SH-SY5Y (cell line): ENCODE measurements at regions not wholly inside any gene's neighbourhood (a gene's known extent, or its start where the extent isn't known, plus 50 kb on each side); places are given as distances from the start of the nearest gene placed in this dataset.

ENCODE experiments used
- GATA2 ChIP-seq: IDR thresholded peaks from 2 replicates; pipeline ENCODE4 v1.6.1; 2011; ENCODE audit warnings: mild to moderate bottlenecking, low read depth, low read length
- GATA3 ChIP-seq: IDR thresholded peaks from 2 replicates; pipeline ENCODE4 v1.6.1; 2011; ENCODE audit warnings: low read depth, mild to moderate bottlenecking, low read length, moderate library complexity

- TF ChIP-seq GATA2 (no peak), GATA3 (0 out of 2 replicates have a peak, but pooled peaks have one; percentile 29)
These were observed 92.8 kb upstream of the TPP2 start for GRCh38 chr13:102504002-102504401.
